Loucy (cell line): ENCODE measurements at regions not wholly inside any gene's neighbourhood (a gene's known extent, or its start where the extent isn't known, plus 50 kb on each side); places are given as distances from the start of the nearest gene placed in this dataset.

Experiments
- H2AFZ ChIP-seq: fragments of 200-600 bp; sonication (generic); 2 replicates; pipeline ENCODE4 v1.6.0; 2016; ENCODE audit warnings: antibody characterized with exemption, mild to moderate bottlenecking, low read length, moderate library complexity
- H3F3A ChIP-seq: fragments of 200-600 bp; 2 replicates; pipeline ENCODE4 v1.6.0; 2016; ENCODE audit warnings: antibody characterized with exemption, low read depth, mild to moderate bottlenecking
- H3K27me3 ChIP-seq: fragments of 200-600 bp; sonication (generic); 2 replicates; pipeline ENCODE4 v1.6.1; 2014; ENCODE audit warnings: low read length, mild to moderate bottlenecking; ENCODE audit not compliant: insufficient read depth, poor library complexity, severe bottlenecking
- H3K36me3 ChIP-seq: fragments of 200-600 bp; sonication (generic); 2 replicates; pipeline ENCODE4 v1.6.1; 2016; ENCODE audit warnings: low read length; ENCODE audit not compliant: insufficient read depth
- H3K4me1 ChIP-seq: fragments of 200-600 bp; sonication (generic); 2 replicates; pipeline ENCODE4 v1.5.1; 2014; ENCODE audit warnings: low read length, mild to moderate bottlenecking; ENCODE audit not compliant: insufficient read depth, poor library complexity, severe bottlenecking
- H3K4me2 ChIP-seq: fragments of 200-600 bp; sonication (generic); 2 replicates; pipeline ENCODE4 v1.6.0; 2014; ENCODE audit warnings: antibody characterized with exemption, low read length, low read depth, mild to moderate bottlenecking; ENCODE audit not compliant: poor library complexity, severe bottlenecking
- H3K4me3 ChIP-seq: fragments of 200-600 bp; sonication (generic); 2 replicates; pipeline ENCODE4 v1.5.1; 2014; ENCODE audit warnings: low read length, mild to moderate bottlenecking, mixed read lengths; ENCODE audit not compliant: poor library complexity, severe bottlenecking
- H3K79me2 ChIP-seq: fragments of 200-600 bp; sonication (generic); 2 replicates; pipeline ENCODE4 v1.6.1; 2014; ENCODE audit warnings: low read length; ENCODE audit not compliant: insufficient read depth
- H3K9ac ChIP-seq: fragments of 200-600 bp; sonication (generic); 2 replicates; pipeline ENCODE4 v1.6.0; 2014; ENCODE audit warnings: mild to moderate bottlenecking, low read depth, low read length, moderate library complexity; ENCODE audit not compliant: poor library complexity, severe bottlenecking
- H3K9me2 ChIP-seq: fragments of 200-600 bp; sonication (generic); replicated peaks from 2 replicates; pipeline ENCODE4 v1.6.1; 2016; ENCODE audit warnings: low read depth, low read length, mixed read lengths
- H3K9me3 ChIP-seq: fragments of 200-600 bp; sonication (generic); 2 replicates; pipeline ENCODE4 v1.6.1; 2014; ENCODE audit warnings: mild to moderate bottlenecking, antibody characterized with exemption, low read length, low read depth; ENCODE audit not compliant: insufficient read depth
- H4K20me1 ChIP-seq: fragments of 200-600 bp; sonication (generic); 2 replicates; pipeline ENCODE4 v1.6.0; 2014; ENCODE audit warnings: antibody characterized with exemption, low read length, mild to moderate bottlenecking; ENCODE audit not compliant: insufficient read depth, poor library complexity, severe bottlenecking
- EZH2phosphoT487 ChIP-seq: fragments of 200-600 bp; IDR thresholded peaks from 2 replicates; pipeline ENCODE4 v1.6.1; 2018; ENCODE audit warnings: antibody characterized with exemption, mild to moderate bottlenecking, moderate library complexity, borderline replicate concordance
- TF ChIP-seq, protein P1 (sequence below): fragments of 200-600 bp; sonication (generic); conservative IDR thresholded peaks from 2 replicates; pipeline ENCODE4 v1.5.1; 2014; ENCODE audit warnings: mild to moderate bottlenecking, antibody characterized with exemption, low read length

DNA sequence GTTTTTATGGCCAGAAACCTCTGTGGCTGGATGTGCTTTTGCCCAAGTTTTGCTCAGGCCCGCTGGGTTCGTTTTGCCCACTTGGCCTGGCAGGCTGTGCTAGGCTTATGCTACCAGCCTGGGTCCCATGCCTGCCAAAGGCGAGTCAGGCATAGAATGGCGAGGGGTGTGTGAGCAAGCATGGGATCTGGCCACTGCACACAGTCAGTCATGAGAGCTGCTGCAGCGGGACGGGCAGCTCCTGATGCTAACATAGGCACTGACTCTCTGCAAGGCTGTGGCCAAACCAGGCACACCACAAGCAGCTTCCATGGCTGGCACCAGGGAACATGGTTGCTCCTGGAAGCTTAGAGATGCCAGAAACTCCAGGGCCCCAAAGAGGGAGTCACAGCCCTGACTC, 52.9 kb upstream of the PCDH15 start:
- Histone ChIP-seq H3K4me1 (no peaks in the 10 kb centered on the region), H4K20me1 (no peaks in the 10 kb centered on the region), H3K9ac (no peak overlapping the region), H3K27me3 (no peaks in the 10 kb centered on the region), H3K79me2 (no peaks in the 10 kb centered on the region), H3F3A (no peaks in the 10 kb centered on the region), H3K9me2 (no peaks in the 10 kb centered on the region), H3K36me3 (no peaks in the 10 kb centered on the region), H3K4me2 (no peak overlapping the region), H3K4me3 (no peak overlapping the region), H3K9me3 (no peaks in the 10 kb centered on the region), H2AFZ (no peak overlapping the region)
- TF ChIP-seq, protein P1, sequence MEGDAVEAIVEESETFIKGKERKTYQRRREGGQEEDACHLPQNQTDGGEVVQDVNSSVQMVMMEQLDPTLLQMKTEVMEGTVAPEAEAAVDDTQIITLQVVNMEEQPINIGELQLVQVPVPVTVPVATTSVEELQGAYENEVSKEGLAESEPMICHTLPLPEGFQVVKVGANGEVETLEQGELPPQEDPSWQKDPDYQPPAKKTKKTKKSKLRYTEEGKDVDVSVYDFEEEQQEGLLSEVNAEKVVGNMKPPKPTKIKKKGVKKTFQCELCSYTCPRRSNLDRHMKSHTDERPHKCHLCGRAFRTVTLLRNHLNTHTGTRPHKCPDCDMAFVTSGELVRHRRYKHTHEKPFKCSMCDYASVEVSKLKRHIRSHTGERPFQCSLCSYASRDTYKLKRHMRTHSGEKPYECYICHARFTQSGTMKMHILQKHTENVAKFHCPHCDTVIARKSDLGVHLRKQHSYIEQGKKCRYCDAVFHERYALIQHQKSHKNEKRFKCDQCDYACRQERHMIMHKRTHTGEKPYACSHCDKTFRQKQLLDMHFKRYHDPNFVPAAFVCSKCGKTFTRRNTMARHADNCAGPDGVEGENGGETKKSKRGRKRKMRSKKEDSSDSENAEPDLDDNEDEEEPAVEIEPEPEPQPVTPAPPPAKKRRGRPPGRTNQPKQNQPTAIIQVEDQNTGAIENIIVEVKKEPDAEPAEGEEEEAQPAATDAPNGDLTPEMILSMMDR, result no peak
- TF ChIP-seq EZH2phosphoT487, result no peak
